IPS-NIHi7 (cell line): ENCODE measurements at regions not wholly inside any gene's neighbourhood (a gene's known extent, or its start where the extent isn't known, plus 50 kb on each side); places are given as distances from the start of the nearest gene placed in this dataset.

Source experiments
- DNase-seq: peaks from one replicate; pipeline ENCODE4 v3.0.0; 2012; ENCODE audit warnings: mixed read lengths; ENCODE audit errors: extremely low spot score

DNA sequence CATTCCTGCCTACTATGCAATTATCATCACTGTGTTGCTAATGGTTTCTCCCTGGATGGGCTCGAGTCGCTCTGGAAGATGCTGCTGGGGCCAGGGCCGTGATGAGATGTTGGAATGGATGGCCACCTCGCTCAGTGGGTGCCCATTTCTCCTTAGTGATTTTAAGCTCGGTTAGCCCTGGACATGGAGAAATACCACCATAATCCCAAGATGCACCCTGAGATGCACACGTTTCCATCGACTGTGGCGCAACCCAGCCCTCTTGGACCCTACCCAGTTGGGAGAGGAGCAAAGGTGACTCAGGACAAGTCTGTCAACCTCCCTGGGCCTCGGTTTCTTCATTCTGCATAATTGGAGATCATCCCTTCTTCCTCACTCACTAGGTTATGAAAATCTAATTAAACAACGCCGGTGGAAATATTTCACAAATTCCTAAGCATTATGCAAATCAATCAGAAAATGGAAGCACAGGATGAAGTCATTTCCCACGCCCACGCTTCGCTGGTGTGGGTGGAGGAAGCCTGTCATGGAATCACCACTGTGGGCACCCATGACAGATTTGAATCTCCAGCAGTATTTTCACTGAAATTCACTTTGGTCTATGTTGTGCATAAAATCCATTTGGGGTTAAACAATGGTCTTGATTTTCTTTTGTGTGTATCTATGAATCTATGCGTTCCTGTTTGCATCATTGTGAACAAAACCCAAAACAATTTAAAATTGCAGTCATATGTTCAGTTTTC is 195.2 kb downstream of the AXIN2 start:
- DNase-seq: no peak

GRCh38 chr17:65365169-65365568 is 196.3 kb downstream of the AXIN2 start:
- DNase-seq: no peak

DNA sequence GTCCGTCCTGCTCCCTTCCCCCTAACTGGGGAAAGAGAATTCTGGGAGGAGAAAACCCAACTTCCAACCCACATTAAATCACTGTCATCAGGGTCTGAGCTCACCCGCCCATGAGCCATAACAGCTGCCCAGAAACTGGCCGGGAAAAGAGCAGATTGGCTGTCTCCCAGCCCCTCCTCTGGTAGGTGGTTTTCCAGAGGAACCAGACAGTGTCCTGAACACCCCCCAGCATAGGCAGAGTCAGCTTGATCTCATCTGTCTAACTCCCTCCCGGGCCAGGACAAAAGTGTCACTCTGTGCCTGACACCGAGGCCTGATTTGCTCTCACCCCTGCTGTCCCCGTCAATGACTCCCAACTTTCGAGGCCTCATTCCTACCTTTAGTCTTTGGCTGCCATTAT is 197.0 kb downstream of the AXIN2 start:
- no peak for DNase-seq

- DNase-seq: no peak
Measured at GRCh38 chr17:65362826-65363225, 198.6 kb downstream of the AXIN2 start.

GRCh38 chr17:65360961-65361552 is 200.4 kb downstream of the AXIN2 start:
- DNase-seq: no peak

GRCh38 chr17:65359016-65359415 is 202.4 kb downstream of the AXIN2 start:
- no peak for DNase-seq

DNA sequence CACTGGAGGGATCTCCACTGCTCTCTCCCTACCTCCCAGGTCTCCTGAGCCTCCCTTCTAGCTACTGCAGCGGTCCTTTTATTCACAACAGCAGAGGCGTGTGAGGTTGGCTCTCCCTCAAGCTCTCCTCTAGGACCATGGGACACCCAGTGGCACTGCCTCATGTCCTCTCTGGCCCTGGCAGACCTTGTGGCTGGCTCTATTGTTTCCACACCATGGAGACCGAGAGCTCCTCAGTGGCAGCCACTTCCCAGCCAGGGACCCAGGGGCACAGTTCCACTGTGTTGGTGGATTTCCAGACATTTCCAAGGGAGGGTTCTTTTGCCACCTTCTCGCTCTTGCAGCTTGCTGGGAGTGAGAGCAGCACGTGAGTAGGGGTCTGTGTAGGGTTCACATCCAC is 204.9 kb downstream of the AXIN2 start:
- no peak for DNase-seq

- DNase-seq: no peak
Measured at GRCh38 chr17:65355246-65355645, 206.2 kb downstream of the AXIN2 start.

- DNase-seq: no peak
Measured at GRCh38 chr17:65349916-65350315, 211.5 kb downstream of the AXIN2 start.

DNA sequence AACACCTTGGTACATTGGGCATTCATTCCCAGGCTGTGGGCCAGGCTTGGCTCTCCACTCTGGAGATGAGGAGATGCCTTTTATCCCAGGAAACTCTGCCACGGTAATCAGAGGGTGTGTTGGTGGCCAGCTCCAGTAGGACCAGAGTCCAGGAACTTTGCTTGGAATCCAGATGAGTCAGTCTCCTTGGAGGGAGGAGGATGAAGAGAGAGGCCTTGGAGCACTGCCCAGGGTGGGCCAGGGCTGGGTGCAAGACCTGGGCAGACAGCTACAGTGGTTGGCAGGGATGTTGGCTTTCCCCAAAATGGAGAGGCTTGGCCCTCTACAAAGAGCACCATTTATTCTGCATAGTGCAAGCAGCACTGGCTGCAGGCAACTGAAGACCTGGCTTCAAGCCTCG is 209.0 kb downstream of the RGS9 start:
- no peak for DNase-seq

DNA sequence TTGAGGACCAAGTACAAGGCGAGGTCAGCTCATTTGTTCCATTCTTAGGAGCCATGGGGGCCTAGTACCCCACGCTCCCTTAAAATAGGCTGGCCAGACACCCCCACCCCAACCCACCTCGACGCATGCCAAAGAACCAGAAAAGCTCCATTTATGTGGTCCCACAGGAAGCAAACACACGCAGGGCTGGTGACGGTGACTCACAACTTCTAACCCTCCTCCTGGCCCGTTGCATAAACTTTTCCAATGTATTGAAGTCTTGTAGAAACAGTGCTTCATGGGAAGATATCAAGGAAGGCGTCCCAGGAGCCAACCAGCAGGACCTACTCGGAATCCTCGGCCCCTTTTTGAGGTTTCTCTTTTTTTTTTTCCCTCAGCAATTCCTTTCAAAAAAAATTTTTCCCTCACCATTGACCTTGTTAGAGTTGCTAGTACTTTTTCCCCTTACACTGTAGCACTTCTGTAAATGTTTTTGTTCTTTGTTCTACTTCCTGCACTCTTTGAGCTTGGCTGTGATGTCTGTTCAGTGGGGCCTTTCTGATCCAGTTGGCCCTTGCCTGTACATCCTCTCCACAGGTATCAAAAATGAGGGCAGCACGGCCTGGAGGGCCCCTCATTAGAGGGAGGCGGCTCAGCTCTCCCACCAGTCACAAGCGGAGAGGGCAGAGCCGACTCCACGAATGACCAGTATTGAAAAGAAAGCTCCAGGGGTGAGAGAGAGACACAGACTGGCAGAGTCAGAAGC is 208.3 kb downstream of the RGS9 start:
- no peak for DNase-seq

DNA sequence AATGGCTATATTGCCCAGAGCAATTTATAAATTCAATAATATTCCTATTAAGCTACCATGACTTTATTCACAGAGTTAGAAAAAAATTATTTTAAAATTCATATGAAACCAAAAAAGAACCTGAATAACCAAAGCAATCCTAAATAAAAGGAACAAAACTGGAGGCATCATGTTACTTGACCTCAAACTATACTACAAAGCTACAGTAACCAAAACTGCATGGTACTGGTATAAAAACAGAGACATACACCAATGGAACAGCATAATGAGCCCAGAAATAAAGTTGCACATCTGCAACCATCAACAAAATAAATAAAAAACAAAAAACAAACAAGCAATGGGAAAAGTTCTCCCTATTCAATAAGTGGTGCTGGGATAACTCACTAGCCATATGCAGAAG is 203.2 kb downstream of the RGS9 start:
- no peak for DNase-seq

GRCh38 chr17:65334406-65334805 is 197.2 kb downstream of the RGS9 start:
- no peak for DNase-seq

DNA sequence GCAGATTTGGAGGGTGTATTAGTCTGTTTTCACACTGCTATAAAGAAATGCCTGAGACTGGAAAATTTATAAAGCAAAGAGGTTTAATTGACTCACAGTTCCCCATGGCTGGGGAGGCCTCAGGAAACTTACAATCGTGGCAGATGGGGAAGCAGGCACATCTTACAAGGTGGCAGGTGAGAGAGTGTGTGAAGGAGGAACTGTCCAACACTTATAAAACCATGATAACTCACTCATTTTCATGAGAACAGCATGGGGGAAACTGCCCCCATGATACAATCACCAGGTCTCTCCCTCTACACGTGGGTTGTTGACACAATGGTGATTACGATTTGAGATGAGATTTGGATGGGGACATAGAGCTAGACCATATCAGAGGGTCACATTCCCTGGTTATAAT is 195.6 kb downstream of the RGS9 start:
- no peak for DNase-seq

DNA sequence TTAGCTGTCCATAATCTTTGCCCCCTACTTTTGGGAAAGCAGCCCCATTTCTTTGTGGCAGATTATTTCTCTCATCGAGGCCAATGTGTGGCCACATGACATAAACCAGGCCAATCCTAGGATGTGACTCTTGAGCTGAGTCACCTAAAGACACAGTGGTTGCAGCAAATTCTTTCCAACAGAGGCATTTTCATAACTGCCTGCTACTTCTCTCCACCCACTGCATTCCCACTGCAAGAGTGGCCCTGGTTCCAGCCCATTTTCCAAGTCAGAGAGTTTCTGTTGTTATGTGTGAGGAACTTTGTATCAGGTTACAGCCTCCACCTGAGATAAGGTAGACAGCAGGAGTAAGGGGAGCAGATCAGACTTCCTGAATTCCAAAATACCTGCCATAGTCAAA is 195.2 kb downstream of the RGS9 start:
- DNase-seq: peak; percentile 44

- DNase-seq: no peak
Measured at GRCh38 chr17:65328567-65328966, 191.4 kb downstream of the RGS9 start.

- no peak for DNase-seq
Measured at GRCh38 chr17:65324611-65325342, 187.6 kb downstream of the RGS9 start.

DNA sequence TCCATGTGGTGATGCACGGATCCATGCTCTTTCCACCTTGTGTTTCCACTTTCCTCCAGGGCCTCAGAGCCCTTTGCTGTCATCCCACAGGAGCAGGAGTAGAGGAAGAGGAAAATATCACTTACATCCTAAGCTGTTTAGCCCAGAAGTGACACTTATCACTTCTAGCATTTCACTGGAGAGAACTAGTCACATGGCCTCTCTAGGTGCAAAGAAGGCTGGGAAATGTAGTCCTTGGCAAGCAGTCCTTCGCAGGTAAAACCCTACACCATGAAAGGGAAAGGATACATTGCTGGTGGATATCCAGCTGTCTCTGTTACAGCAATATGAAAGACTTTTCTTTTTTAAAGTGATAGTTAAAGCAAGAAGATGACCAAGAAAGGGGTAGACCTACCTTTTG is 185.9 kb downstream of the RGS9 start:
- no peak for DNase-seq

GRCh38 chr17:65320820-65321219 is 183.7 kb downstream of the RGS9 start:
- DNase-seq: no peak

DNA sequence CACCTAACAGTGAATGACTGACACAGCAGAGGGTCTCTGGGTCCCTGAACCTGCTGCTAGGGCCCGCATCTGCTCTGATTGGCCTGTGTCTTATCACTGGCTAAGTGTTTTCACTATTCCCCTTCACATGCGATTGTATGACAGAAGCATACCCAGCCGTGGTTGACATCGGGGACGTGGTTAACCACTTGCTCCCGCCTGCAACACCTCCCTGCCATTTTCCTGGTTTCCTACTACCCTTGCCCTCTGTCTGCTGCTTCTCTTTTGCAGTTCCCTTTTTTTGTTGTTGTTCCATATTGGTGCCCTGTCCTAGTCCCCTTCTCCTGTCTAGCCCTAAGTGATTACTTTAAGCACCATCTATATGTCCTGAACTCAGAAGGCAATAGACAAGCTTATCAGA is 177.0 kb downstream of the RGS9 start:
- DNase-seq: no peak

- DNase-seq: no peak
Measured at GRCh38 chr17:65312718-65313377, 175.7 kb downstream of the RGS9 start.

- DNase-seq: no peak
Measured at GRCh38 chr17:65311261-65311660, 174.1 kb downstream of the RGS9 start.
